ENCODE measurements at regions not wholly inside any gene's neighbourhood (a gene's known extent, or its start where the extent isn't known, plus 50 kb on each side); places are given as distances from the start of the nearest gene placed in this dataset.

GRCh38 chr2:118255301-118255700 lies 167.0 kb downstream of the INSIG2 start:
- DNase-seq (ENCODE audit: low read depth), result no peak
- H3K4me3 ChIP-seq (ENCODE audit: low read depth, low read length), result no peak overlapping the region
- TF ChIP-seq CTCF (IDR thresholded peaks at IDR 0.05; ENCODE audit: low read depth, low read length) (no peak), MAX (IDR thresholded peaks at IDR 0.05; ENCODE audit: low read depth, low read length) (no peak), MYC (IDR thresholded peaks at IDR 0.05; ENCODE audit: low read depth, low read length) (no peak), POLR2A (IDR thresholded peaks at IDR 0.05; ENCODE audit: extremely low read depth, insufficient read length) (no peak)

DNA sequence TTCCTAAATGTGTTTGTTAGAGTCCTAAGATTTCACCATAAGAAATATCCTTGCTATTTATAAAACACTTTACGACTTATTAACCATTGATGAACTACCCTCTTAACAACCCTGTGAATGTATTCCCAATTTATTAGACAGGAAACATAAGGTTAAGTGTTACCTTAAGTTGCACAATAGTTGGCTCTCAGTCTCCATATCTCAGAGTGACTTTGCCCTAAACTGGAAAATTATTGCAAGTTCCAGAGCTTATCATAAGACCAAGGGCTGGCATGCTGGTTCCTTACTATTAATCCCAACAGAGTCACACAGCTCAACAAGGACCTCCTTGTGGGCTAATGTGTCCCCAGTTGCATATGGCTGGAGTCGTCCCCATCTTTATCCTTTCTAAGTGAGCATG lies 165.8 kb downstream of the INSIG2 start:
- TF ChIP-seq CTCF (IDR thresholded peaks at IDR 0.05; ENCODE audit: low read depth, low read length), result no peak
- no peak for TF ChIP-seq MYC (IDR thresholded peaks at IDR 0.05; ENCODE audit: low read depth, low read length)
- no peak for TF ChIP-seq MAX (IDR thresholded peaks at IDR 0.05; ENCODE audit: low read depth, low read length)
- no peak for TF ChIP-seq POLR2A (IDR thresholded peaks at IDR 0.05; ENCODE audit: extremely low read depth, insufficient read length)
- H3K4me3 ChIP-seq (ENCODE audit: low read depth, low read length), result no peak overlapping the region
- no peak for DNase-seq (ENCODE audit: low read depth)

GRCh38 chr2:118251427-118251826 lies 163.2 kb downstream of the INSIG2 start:
- no peak overlapping the region for H3K4me3 ChIP-seq (ENCODE audit: low read depth, low read length)
- TF ChIP-seq CTCF (IDR thresholded peaks at IDR 0.05; ENCODE audit: low read depth, low read length) (no peak), MAX (IDR thresholded peaks at IDR 0.05; ENCODE audit: low read depth, low read length) (no peak), POLR2A (IDR thresholded peaks at IDR 0.05; ENCODE audit: extremely low read depth, insufficient read length) (no peak), MYC (IDR thresholded peaks at IDR 0.05; ENCODE audit: low read depth, low read length) (no peak)
- DNase-seq (ENCODE audit: low read depth), result no peak

- DNase-seq (ENCODE audit: low read depth), result no peak
- no peak overlapping the region for H3K4me3 ChIP-seq (ENCODE audit: low read depth, low read length)
- TF ChIP-seq POLR2A (IDR thresholded peaks at IDR 0.05; ENCODE audit: extremely low read depth, insufficient read length) (no peak), MAX (IDR thresholded peaks at IDR 0.05; ENCODE audit: low read depth, low read length) (no peak), CTCF (IDR thresholded peaks at IDR 0.05; ENCODE audit: low read depth, low read length) (no peak), MYC (IDR thresholded peaks at IDR 0.05; ENCODE audit: low read depth, low read length) (no peak)
These were observed 162.2 kb downstream of the INSIG2 start for GRCh38 chr2:118250463-118250862.

- DNase-seq (ENCODE audit: low read depth), result peak; percentile 70
- TF ChIP-seq CTCF (IDR thresholded peaks at IDR 0.05; ENCODE audit: low read depth, low read length) (no peak), MAX (IDR thresholded peaks at IDR 0.05; ENCODE audit: low read depth, low read length) (no peak)
- no peak overlapping the region for H3K4me3 ChIP-seq (ENCODE audit: low read depth, low read length)
These were observed 161.7 kb downstream of the INSIG2 start for GRCh38 chr2:118250001-118250400.

DNA sequence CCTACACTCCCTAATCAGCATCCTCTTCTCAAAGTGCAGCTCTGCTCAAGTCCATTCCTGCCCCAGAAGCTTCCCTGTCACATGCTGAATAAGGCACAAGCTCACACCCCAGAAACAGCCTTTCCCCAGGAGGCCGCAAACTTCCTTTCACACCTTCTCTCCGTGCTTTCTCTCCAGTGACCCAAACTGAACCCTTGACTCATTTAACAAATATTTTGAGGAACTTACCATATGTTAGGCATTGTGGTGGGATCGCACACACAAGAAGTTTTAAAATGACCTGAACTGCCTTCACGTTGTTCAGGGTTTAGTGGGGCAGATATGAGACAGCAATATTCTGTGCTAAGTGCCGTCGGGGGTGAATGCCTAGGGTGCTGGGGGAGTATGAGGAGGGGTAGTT lies 161.3 kb downstream of the INSIG2 start:
- DNase-seq (ENCODE audit: low read depth), result peak; percentile 78
- no peak for TF ChIP-seq MYC (IDR thresholded peaks at IDR 0.05; ENCODE audit: low read depth, low read length)
- 0 out of 2 replicates have a peak, but pooled peaks have one; percentile 16 for TF ChIP-seq MAX (IDR thresholded peaks at IDR 0.05; ENCODE audit: low read depth, low read length)
- no peak overlapping the region for H3K4me3 ChIP-seq (ENCODE audit: low read depth, low read length)
